Activated T-cell treated with anti-CD3 and anti-CD28 coated beads, Interleukin-2, amount 50 U/mL, for 72 hours (primary cell): ENCODE measurements at regions not wholly inside any gene's neighbourhood (a gene's known extent, or its start where the extent isn't known, plus 50 kb on each side); places are given as distances from the start of the nearest gene placed in this dataset.
A peak's percentile ranks its signal among the peaks of the same experiment; 100 is the strongest.

Experiments used
- ATAC-seq, 2 donors: fragments of 150-1000 bp; cut with Tn5 transposase; replicated peaks in 1 of 2; 2 replicates each; pipeline ENCODE4 v1.10.0; 2021; ENCODE audit warnings: moderate library complexity in 2 of 2, mild to moderate bottlenecking in 1 of 2
- DNase-seq, 2 donors: peaks; one replicate each; pipeline ENCODE4 v3.0.0; 2021 to 2022; ENCODE audit warnings: mixed read lengths in 1 of 2
- H3K27ac Mint-ChIP-seq: one replicate; pipeline ENCODE4 v1.8.0; 2022; ENCODE audit warnings: mild to moderate bottlenecking, moderate library complexity, mixed read lengths
- H3K27me3 Mint-ChIP-seq: one replicate; pipeline ENCODE4 v1.8.0; 2022; ENCODE audit warnings: low read depth, mixed read lengths
- H3K36me3 Mint-ChIP-seq, 2 donors: one replicate each; pipeline ENCODE4 v1.8.0; 2022; ENCODE audit warnings: mixed read lengths in 2 of 2, mild to moderate bottlenecking in 1 of 2; ENCODE audit not compliant: insufficient read depth in 2 of 2
- H3K4me1 Mint-ChIP-seq: one replicate; pipeline ENCODE4 v1.8.0; 2022; ENCODE audit warnings: low read depth, mixed read lengths
- H3K4me3 Mint-ChIP-seq, 2 donors: one replicate each; pipeline ENCODE4 v1.8.0; 2022; ENCODE audit warnings: mild to moderate bottlenecking in 2 of 2, mixed read lengths in 2 of 2, moderate library complexity in 2 of 2
- H3K9me3 Mint-ChIP-seq, 2 donors: one replicate each; pipeline ENCODE4 v1.8.0; 2022; ENCODE audit warnings: mixed read lengths in 2 of 2

- H3K4me1 Mint-ChIP-seq = no peaks in the 10 kb centered on the region
- H3K27ac Mint-ChIP-seq = no peak overlapping the region
- H3K9me3 Mint-ChIP-seq = peaks cover 0 to 2% of the 10 kb centered on the region in 2 donors
- no peak overlapping the region for H3K4me3 Mint-ChIP-seq
- H3K36me3 Mint-ChIP-seq = no peaks in the 10 kb centered on the region
- DNase-seq (no peak), ATAC-seq (no peak)
- H3K27me3 Mint-ChIP-seq = no peaks in the 10 kb centered on the region
Measured at GRCh38 chr9:92180669-92181181, 65.5 kb upstream of the SPTLC1 start.

GRCh38 chr9:92180002-92180400 is 64.8 kb upstream of the SPTLC1 start:
- no peak overlapping the region for H3K4me3 Mint-ChIP-seq
- DNase-seq (no peak), ATAC-seq (no peak)
- no peaks in the 10 kb centered on the region for H3K27me3 Mint-ChIP-seq
- no peaks in the 10 kb centered on the region for H3K36me3 Mint-ChIP-seq
- H3K27ac Mint-ChIP-seq = no peak overlapping the region
- peaks cover 0 to 2% of the 10 kb centered on the region in 2 donors for H3K9me3 Mint-ChIP-seq
- no peaks in the 10 kb centered on the region for H3K4me1 Mint-ChIP-seq

- Mint-ChIP-seq H3K4me3 (no peak overlapping the region), H3K27me3 (no peaks in the 10 kb centered on the region), H3K4me1 (no peaks in the 10 kb centered on the region), H3K36me3 (no peaks in the 10 kb centered on the region), H3K9me3 (peaks cover 0 to 2% of the 10 kb centered on the region in 2 donors), H3K27ac (no peak overlapping the region)
- DNase-seq (no peak), ATAC-seq (no peak)
Measured at GRCh38 chr9:92179286-92180001, 64.2 kb upstream of the SPTLC1 start.

- ATAC-seq (no peak), DNase-seq (no peak)
- no peaks in the 10 kb centered on the region for H3K4me1 Mint-ChIP-seq
- no peak overlapping the region for H3K27ac Mint-ChIP-seq
- peaks cover 2 to 5% of the 10 kb centered on the region in 2 donors for H3K9me3 Mint-ChIP-seq
- peaks cover 0 to 1% of the 10 kb centered on the region in 2 donors for H3K36me3 Mint-ChIP-seq
- peaks cover 7% of the 10 kb centered on the region for H3K27me3 Mint-ChIP-seq
- no peak overlapping the region for H3K4me3 Mint-ChIP-seq
Measured at GRCh38 chr9:92177591-92177990, 62.4 kb upstream of the SPTLC1 start.

GRCh38 chr9:92176800-92177185 is 61.6 kb upstream of the SPTLC1 start:
- no peaks in the 10 kb centered on the region for H3K4me1 Mint-ChIP-seq
- H3K27ac Mint-ChIP-seq = no peak overlapping the region
- H3K4me3 Mint-ChIP-seq = no peak overlapping the region
- H3K36me3 Mint-ChIP-seq = peaks cover 0 to 1% of the 10 kb centered on the region in 2 donors
- DNase-seq (no peak), ATAC-seq (no peak)
- peaks cover 2 to 5% of the 10 kb centered on the region in 2 donors for H3K9me3 Mint-ChIP-seq
- peaks cover 7% of the 10 kb centered on the region for H3K27me3 Mint-ChIP-seq

- H3K36me3 Mint-ChIP-seq = peaks cover 0 to 1% of the 10 kb centered on the region in 2 donors
- no peak for ATAC-seq
Measured at GRCh38 chr9:92176068-92176799, 61.0 kb upstream of the SPTLC1 start.

GRCh38 chr9:92175441-92175840 is 60.2 kb upstream of the SPTLC1 start:
- no peaks in the 10 kb centered on the region for H3K4me1 Mint-ChIP-seq
- DNase-seq (no peak), ATAC-seq (no peak)
- H3K27me3 Mint-ChIP-seq = peaks cover 7% of the 10 kb centered on the region
- no peak overlapping the region for H3K27ac Mint-ChIP-seq
- peaks cover 0 to 1% of the 10 kb centered on the region in 2 donors for H3K36me3 Mint-ChIP-seq
- H3K9me3 Mint-ChIP-seq = peaks cover 2 to 5% of the 10 kb centered on the region in 2 donors
- no peak overlapping the region for H3K4me3 Mint-ChIP-seq

More at GRCh38 chr9:92176068-92176799, 61.0 kb upstream of the SPTLC1 start:
- no peaks in the 10 kb centered on the region for H3K4me1 Mint-ChIP-seq
- H3K9me3 Mint-ChIP-seq = peaks cover 2 to 5% of the 10 kb centered on the region in 2 donors
- H3K27ac Mint-ChIP-seq = no peak overlapping the region
- peaks cover 7% of the 10 kb centered on the region for H3K27me3 Mint-ChIP-seq
- DNase-seq = no peak
- no peak overlapping the region for H3K4me3 Mint-ChIP-seq

- Mint-ChIP-seq H3K9me3 (peaks cover 2 to 5% of the 10 kb centered on the region in 2 donors), H3K4me1 (no peaks in the 10 kb centered on the region), H3K27me3 (peaks cover 7% of the 10 kb centered on the region), H3K27ac (no peak overlapping the region), H3K4me3 (no peak overlapping the region), H3K36me3 (peaks cover 0 to 1% of the 10 kb centered on the region in 2 donors)
- DNase-seq = no peak
- ATAC-seq = no peak
Measured at GRCh38 chr9:92173318-92173717, 58.1 kb upstream of the SPTLC1 start.

- no peaks in the 10 kb centered on the region for H3K4me1 Mint-ChIP-seq
- no peak overlapping the region for H3K4me3 Mint-ChIP-seq
- H3K9me3 Mint-ChIP-seq = peaks cover 2 to 5% of the 10 kb centered on the region in 2 donors
- peaks cover 0 to 1% of the 10 kb centered on the region in 2 donors for H3K36me3 Mint-ChIP-seq
- H3K27ac Mint-ChIP-seq = no peak overlapping the region
- H3K27me3 Mint-ChIP-seq = peaks cover 7% of the 10 kb centered on the region
- no peak for DNase-seq
- no peak for ATAC-seq
Measured at GRCh38 chr9:92171822-92172221, 56.6 kb upstream of the SPTLC1 start.

- peaks cover 0 to 1% of the 10 kb centered on the region in 2 donors for H3K36me3 Mint-ChIP-seq
- ATAC-seq (no peak), DNase-seq (no peak)
- H3K27me3 Mint-ChIP-seq = peaks cover 7% of the 10 kb centered on the region
- no peak overlapping the region for H3K27ac Mint-ChIP-seq
- peaks cover 2 to 5% of the 10 kb centered on the region in 2 donors for H3K9me3 Mint-ChIP-seq
- no peaks in the 10 kb centered on the region for H3K4me1 Mint-ChIP-seq
- H3K4me3 Mint-ChIP-seq = no peak overlapping the region
Measured at GRCh38 chr9:92171281-92171680, 56.1 kb upstream of the SPTLC1 start.

GRCh38 chr9:92170848-92171247 is 55.6 kb upstream of the SPTLC1 start:
- no peak for ATAC-seq
- H3K9me3 Mint-ChIP-seq = peaks cover 2 to 5% of the 10 kb centered on the region in 2 donors
- H3K4me1 Mint-ChIP-seq = no peaks in the 10 kb centered on the region
- peaks cover 0 to 1% of the 10 kb centered on the region in 2 donors for H3K36me3 Mint-ChIP-seq
- no peak overlapping the region for H3K4me3 Mint-ChIP-seq
- no peak overlapping the region for H3K27ac Mint-ChIP-seq
- H3K27me3 Mint-ChIP-seq = peaks cover 7% of the 10 kb centered on the region
- DNase-seq = no peak

- Mint-ChIP-seq H3K36me3 (peaks cover 5 to 10% of the 10 kb centered on the region in 2 donors), H3K27me3 (peaks cover 5% of the 10 kb centered on the region)
Measured at GRCh38 chr9:92165484-92165883, 50.3 kb upstream of the SPTLC1 start.

More at GRCh38 chr9:92165484-92165883, 50.3 kb upstream of the SPTLC1 start:
- ATAC-seq (peak in 1 of 2 donors; percentile 13), DNase-seq (no peak)
- no peak overlapping the region for H3K27ac Mint-ChIP-seq
- no peaks in the 10 kb centered on the region for H3K4me1 Mint-ChIP-seq
- H3K4me3 Mint-ChIP-seq = no peak overlapping the region
- H3K9me3 Mint-ChIP-seq = peaks cover 0 to 6% of the 10 kb centered on the region in 2 donors
